Hepatocyte (in vitro differentiated cells): ENCODE measurements at regions not wholly inside any gene's neighbourhood (a gene's known extent, or its start where the extent isn't known, plus 50 kb on each side); places are given as distances from the start of the nearest gene placed in this dataset.
"Not testable (repeated sequence)": the region's sequence is repeated elsewhere in the genome, so short reads cannot be mapped to it uniquely, and the experiment has no call there.

Source experiments
- DNase-seq: peaks from one replicate; pipeline ENCODE4 v3.0.0-alpha.2; 2016; ENCODE audit warnings: low spot score
- H2AFZ ChIP-seq: fragments of 200-600 bp; sonication (generic); 2 replicates; pipeline ENCODE4 v1.6.0; 2016; ENCODE audit warnings: antibody characterized with exemption, mild to moderate bottlenecking
- H3K27ac ChIP-seq: fragments of 200-600 bp; sonication (generic); 2 replicates; pipeline ENCODE4 v1.5.1; 2016; ENCODE audit warnings: mild to moderate bottlenecking
- H3K27me3 ChIP-seq: fragments of 200-600 bp; sonication (generic); 2 replicates; pipeline ENCODE4 v1.6.1; 2016
- H3K36me3 ChIP-seq: fragments of 200-600 bp; sonication (generic); replicated peaks from 2 replicates; pipeline ENCODE4 v1.5.1; 2016; ENCODE audit warnings: low read depth; ENCODE audit not compliant: insufficient read depth
- H3K4me1 ChIP-seq: fragments of 200-600 bp; sonication (generic); 2 replicates; pipeline ENCODE4 v1.5.1; 2016; ENCODE audit warnings: mild to moderate bottlenecking, moderate library complexity; ENCODE audit not compliant: insufficient read depth
- H3K4me2 ChIP-seq: fragments of 200-600 bp; sonication (generic); 2 replicates; pipeline ENCODE4 v1.6.0; 2016
- H3K4me3 ChIP-seq: fragments of 200-600 bp; sonication (generic); 2 replicates; pipeline ENCODE4 v1.5.1; 2016; ENCODE audit warnings: mild to moderate bottlenecking
- H3K79me2 ChIP-seq: fragments of 200-600 bp; sonication (generic); 2 replicates; pipeline ENCODE4 v1.6.0; 2017; ENCODE audit warnings: mild to moderate bottlenecking
- H3K9me2 ChIP-seq: fragments of 200-600 bp; sonication (generic); replicated peaks from 2 replicates; pipeline ENCODE4 v1.6.0; 2017; ENCODE audit warnings: mild to moderate bottlenecking; ENCODE audit not compliant: insufficient read depth
- H3K9me3 ChIP-seq: fragments of 200-600 bp; sonication (generic); 2 replicates; pipeline ENCODE4 v1.5.1; 2016; ENCODE audit warnings: low read depth, mild to moderate bottlenecking
- H4K20me1 ChIP-seq: fragments of 200-600 bp; sonication (generic); 2 replicates; pipeline ENCODE4 v1.6.0; 2016; ENCODE audit warnings: mild to moderate bottlenecking; ENCODE audit not compliant: insufficient read depth, poor library complexity, severe bottlenecking
- CTCF ChIP-seq: fragments of 200-600 bp; sonication (generic); IDR thresholded peaks from 2 replicates; pipeline ENCODE4 v1.5.1; 2016; ENCODE audit warnings: antibody characterized with exemption, mild to moderate bottlenecking; ENCODE audit not compliant: poor library complexity
- EZH2 ChIP-seq: fragments of 200-600 bp; sonication (generic); IDR thresholded peaks from 2 replicates; pipeline ENCODE4 v1.6.1; 2016; ENCODE audit warnings: antibody characterized with exemption, mild to moderate bottlenecking, borderline replicate concordance
- EZH2phosphoT487 ChIP-seq: fragments of 200-600 bp; sonication (generic); IDR thresholded peaks from one replicate; pipeline ENCODE4 v1.6.1; 2018; ENCODE audit warnings: antibody characterized with exemption, mild to moderate bottlenecking, low read depth, moderate library complexity; ENCODE audit not compliant: unreplicated experiment, severe bottlenecking
- WGBS: methylation state at CpG from one replicate; pipeline ENCODE4 v1.1.6; 2016; ENCODE audit warnings: low lambda C conversion rate; ENCODE audit errors: missing lambda C conversion rate; 5-methylcytosine and 5-hydroxymethylcytosine counted together

- H3K4me2 ChIP-seq: no peak overlapping the region
- DNase-seq: no peak
- H3K79me2 ChIP-seq: no peaks in the 10 kb centered on the region
- H3K36me3 ChIP-seq: no peaks in the 10 kb centered on the region
- H3K27ac ChIP-seq: no peak overlapping the region
- WGBS: 93% methylated on average over 29 of the region's 29 CpGs
- H2AFZ ChIP-seq: no peak overlapping the region
- H3K9me2 ChIP-seq: no peaks in the 10 kb centered on the region
- H3K4me1 ChIP-seq: no peaks in the 10 kb centered on the region
- TF ChIP-seq EZH2 (no peak), CTCF (no peak), EZH2phosphoT487 (no peak)
- no peaks in the 10 kb centered on the region for H3K27me3 ChIP-seq
- H3K4me3 ChIP-seq: no peak overlapping the region
- H4K20me1 ChIP-seq: no peaks in the 10 kb centered on the region
- no peaks in the 10 kb centered on the region for H3K9me3 ChIP-seq
Observed at GRCh38 chrX:8003147-8003883, 76.1 kb upstream of the PNPLA4 start.

GRCh38 chrX:7996851-7997250 is 69.6 kb upstream of the PNPLA4 start:
- H2AFZ ChIP-seq: no peak overlapping the region

GRCh38 chrX:7996414-7996813 is 69.2 kb upstream of the PNPLA4 start:
- Histone ChIP-seq H3K9me3 (no peaks in the 10 kb centered on the region), H3K4me2 (no peak overlapping the region), H3K9me2 (no peaks in the 10 kb centered on the region), H3K79me2 (no peaks in the 10 kb centered on the region), H2AFZ (no peak overlapping the region), H3K4me3 (no peak overlapping the region), H3K36me3 (no peaks in the 10 kb centered on the region), H4K20me1 (no peaks in the 10 kb centered on the region), H3K27ac (no peak overlapping the region), H3K4me1 (no peaks in the 10 kb centered on the region), H3K27me3 (no peaks in the 10 kb centered on the region)
- DNase-seq: peak; percentile 36
- WGBS: 9% methylated on average over 2 of the region's 2 CpGs
- TF ChIP-seq CTCF: peak; percentile 64
- no peak for TF ChIP-seq EZH2phosphoT487

More at GRCh38 chrX:7996851-7997250, 69.6 kb upstream of the PNPLA4 start:
- Histone ChIP-seq H3K4me3 (no peak overlapping the region), H4K20me1 (no peaks in the 10 kb centered on the region), H3K27ac (no peak overlapping the region), H3K4me1 (no peaks in the 10 kb centered on the region), H3K4me2 (no peak overlapping the region), H3K36me3 (no peaks in the 10 kb centered on the region), H3K27me3 (no peaks in the 10 kb centered on the region), H3K9me2 (no peaks in the 10 kb centered on the region), H3K79me2 (no peaks in the 10 kb centered on the region), H3K9me3 (no peaks in the 10 kb centered on the region)
- DNase-seq: no peak
- TF ChIP-seq EZH2 (no peak), CTCF (no peak), EZH2phosphoT487 (no peak)

- TF ChIP-seq EZH2: no peak
- TF ChIP-seq EZH2phosphoT487: no peak
- TF ChIP-seq CTCF: no peak
- Histone ChIP-seq H3K79me2 (no peaks in the 10 kb centered on the region), H2AFZ (no peak overlapping the region), H3K4me2 (no peak overlapping the region), H4K20me1 (no peaks in the 10 kb centered on the region), H3K9me2 (no peaks in the 10 kb centered on the region), H3K27me3 (no peaks in the 10 kb centered on the region), H3K9me3 (no peaks in the 10 kb centered on the region), H3K4me3 (no peak overlapping the region), H3K4me1 (no peaks in the 10 kb centered on the region), H3K27ac (no peak overlapping the region), H3K36me3 (no peaks in the 10 kb centered on the region)
- WGBS: 79% methylated on average over 4 of the region's 4 CpGs
- no peak for DNase-seq
Observed at GRCh38 chrX:7993873-7994272, 66.7 kb upstream of the PNPLA4 start.

- not testable (repeated sequence) for DNase-seq, H2AFZ ChIP-seq
Observed at GRCh38 chrX:7988013-7988759, 61.0 kb upstream of the PNPLA4 start.

More at GRCh38 chrX:7988013-7988759, 61.0 kb upstream of the PNPLA4 start:
- not testable (repeated sequence) for H3K4me3 ChIP-seq, H3K4me2 ChIP-seq, H3K27me3 ChIP-seq, H3K9me3 ChIP-seq, H3K27ac ChIP-seq, H3K4me1 ChIP-seq, H3K79me2 ChIP-seq, H3K36me3 ChIP-seq, H3K9me2 ChIP-seq, H4K20me1 ChIP-seq
- 71% methylated on average over 6 of the region's 6 CpGs for WGBS
